Neural cell (in vitro differentiated cells): ENCODE measurements at regions not wholly inside any gene's neighbourhood (a gene's known extent, or its start where the extent isn't known, plus 50 kb on each side); places are given as distances from the start of the nearest gene placed in this dataset.

Source experiments
- H2AFZ ChIP-seq: fragments of 200-600, 300-800 bp; sonication (generic), shearing (Covaris generic); 2 replicates; pipeline ENCODE4 v1.6.0; 2014; ENCODE audit warnings: low read depth, mild to moderate bottlenecking, antibody characterized with exemption, low read length, moderate library complexity
- H3F3A ChIP-seq: fragments of 200-600 bp; shearing (Covaris generic); 2 replicates; pipeline ENCODE4 v1.6.1; 2016; ENCODE audit warnings: mild to moderate bottlenecking, moderate library complexity, mixed read lengths, antibody characterized with exemption, low read length; ENCODE audit not compliant: insufficient read depth, poor library complexity, severe bottlenecking
- H3K27ac ChIP-seq: fragments of 200-600, 300-800 bp; sonication (generic), shearing (Covaris generic); 2 replicates; pipeline ENCODE4 v1.5.1; 2014; ENCODE audit warnings: mild to moderate bottlenecking, low read length, moderate library complexity
- H3K27me3 ChIP-seq: fragments of 300-800, 200-600 bp; sonication (generic), shearing (Covaris generic); 2 replicates; pipeline ENCODE4 v1.6.0; 2014; ENCODE audit warnings: mild to moderate bottlenecking, low read depth, low read length, moderate library complexity; ENCODE audit not compliant: insufficient read depth
- H3K36me3 ChIP-seq: fragments of 300-800, 200-600 bp; sonication (generic), shearing (Covaris generic); 2 replicates; pipeline ENCODE4 v1.5.1; 2014; ENCODE audit warnings: mild to moderate bottlenecking, antibody characterized with exemption, low read length, moderate library complexity; ENCODE audit not compliant: insufficient read depth
- H3K4me2 ChIP-seq: fragments of 300-800, 200-600 bp; sonication (generic), shearing (Covaris generic); 2 replicates; pipeline ENCODE4 v1.6.0; 2014; ENCODE audit warnings: mild to moderate bottlenecking, low read length
- H3K4me3 ChIP-seq: fragments of 300-800, 200-600 bp; sonication (generic), shearing (Covaris generic); 2 replicates; pipeline ENCODE4 v1.5.1; 2014; ENCODE audit warnings: mild to moderate bottlenecking, low read length, moderate library complexity
- H3K79me2 ChIP-seq: fragments of 200-600 bp; shearing (Covaris generic); replicated peaks from 2 replicates; pipeline ENCODE4 v1.6.0; 2014; ENCODE audit warnings: mild to moderate bottlenecking, low read length, moderate library complexity; ENCODE audit not compliant: insufficient read depth
- H3K9ac ChIP-seq: fragments of 300-800, 200-600 bp; sonication (generic), shearing (Covaris generic); 2 replicates; pipeline ENCODE4 v1.6.1; 2016; ENCODE audit warnings: mild to moderate bottlenecking, low read length, mixed read lengths
- H3K9me2 ChIP-seq: fragments of 200-600 bp; shearing (Covaris generic); 2 replicates; pipeline ENCODE4 v1.6.1; 2016; ENCODE audit warnings: mild to moderate bottlenecking, low read length, mixed read lengths; ENCODE audit not compliant: insufficient read depth
- H3K9me3 ChIP-seq: fragments of 200-600, 300-800 bp; sonication (generic), shearing (Covaris generic); 2 replicates; pipeline ENCODE4 v1.6.1; 2016; ENCODE audit warnings: mild to moderate bottlenecking, mixed run types, low read length, moderate library complexity, mixed read lengths
- H4K20me1 ChIP-seq: fragments of 200-600 bp; shearing (Covaris generic); 2 replicates; pipeline ENCODE4 v1.6.1; 2016; ENCODE audit warnings: mild to moderate bottlenecking, mixed run types; ENCODE audit not compliant: insufficient read depth
- EP300 ChIP-seq: fragments of 450-650 bp; conservative IDR thresholded peaks from 2 replicates; pipeline ENCODE4 v1.6.1; 2014; ENCODE audit warnings: antibody characterized with exemption, mild to moderate bottlenecking, moderate library complexity; ENCODE audit not compliant: poor library complexity, severe bottlenecking
- EZH2 ChIP-seq: fragments of 200-600, 300-800 bp; shearing (Covaris generic), sonication (generic); IDR thresholded peaks from 2 replicates; pipeline ENCODE4 v1.6.1; 2014; ENCODE audit warnings: antibody characterized with exemption, low read length, borderline replicate concordance, mild to moderate bottlenecking; ENCODE audit not compliant: insufficient read depth, poor library complexity, severe bottlenecking
- MXI1 ChIP-seq: fragments of 450-650 bp; conservative IDR thresholded peaks from 2 replicates; pipeline ENCODE4 v1.6.1; 2014; ENCODE audit warnings: antibody characterized with exemption, mild to moderate bottlenecking; ENCODE audit not compliant: poor library complexity, severe bottlenecking
- POLR2AphosphoS5 ChIP-seq: IDR thresholded peaks from 2 replicates; pipeline ENCODE4 v1.6.1; 2012
- RAD21 ChIP-seq: fragments of 450-650 bp; conservative IDR thresholded peaks from 2 replicates; pipeline ENCODE4 v1.6.1; 2014; ENCODE audit warnings: antibody characterized with exemption, mild to moderate bottlenecking, moderate library complexity
- SMC3 ChIP-seq: fragments of 450-650 bp; conservative IDR thresholded peaks from 2 replicates; pipeline ENCODE4 v1.6.1; 2014; ENCODE audit warnings: antibody characterized with exemption, mild to moderate bottlenecking, moderate library complexity; ENCODE audit not compliant: poor library complexity
- TAF1 ChIP-seq: IDR thresholded peaks from 2 replicates; pipeline ENCODE4 v1.6.1; 2012; ENCODE audit warnings: low read depth
- TF ChIP-seq, protein P1 (sequence below): IDR thresholded peaks from 2 replicates; pipeline ENCODE4 v1.6.1; 2012; ENCODE audit warnings: borderline replicate concordance
- TF ChIP-seq, protein P2 (sequence below): fragments of 450-650 bp; IDR thresholded peaks from 2 replicates; pipeline ENCODE4 v1.5.1; 2014; ENCODE audit warnings: antibody characterized with exemption, mild to moderate bottlenecking, moderate library complexity; ENCODE audit not compliant: poor library complexity, severe bottlenecking

DNA sequence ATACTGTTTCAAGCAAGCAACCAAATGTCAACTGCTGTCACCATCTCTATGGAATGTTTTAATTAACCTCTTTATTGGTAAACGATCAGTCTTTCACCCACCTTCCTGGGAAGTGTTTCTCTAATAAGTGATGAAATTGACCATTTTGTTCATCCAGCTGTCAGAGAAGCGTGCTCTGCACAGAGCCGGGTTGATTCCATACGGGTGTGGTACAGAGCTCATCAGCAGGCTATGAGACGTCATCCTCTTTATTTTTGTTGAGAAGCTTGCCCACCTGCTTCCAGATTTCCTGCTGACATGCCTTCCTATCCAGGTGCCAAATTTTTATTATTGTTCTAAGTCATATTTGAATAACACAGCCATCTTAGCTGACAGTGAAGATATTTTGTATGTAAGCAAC lies 482.5 kb downstream of the RWDD3 start:
- no peak for TF ChIP-seq EP300
- TF ChIP-seq EZH2: no peak
- no peak for TF ChIP-seq RAD21
- no peak for TF ChIP-seq SMC3
- TF ChIP-seq, protein P1, sequence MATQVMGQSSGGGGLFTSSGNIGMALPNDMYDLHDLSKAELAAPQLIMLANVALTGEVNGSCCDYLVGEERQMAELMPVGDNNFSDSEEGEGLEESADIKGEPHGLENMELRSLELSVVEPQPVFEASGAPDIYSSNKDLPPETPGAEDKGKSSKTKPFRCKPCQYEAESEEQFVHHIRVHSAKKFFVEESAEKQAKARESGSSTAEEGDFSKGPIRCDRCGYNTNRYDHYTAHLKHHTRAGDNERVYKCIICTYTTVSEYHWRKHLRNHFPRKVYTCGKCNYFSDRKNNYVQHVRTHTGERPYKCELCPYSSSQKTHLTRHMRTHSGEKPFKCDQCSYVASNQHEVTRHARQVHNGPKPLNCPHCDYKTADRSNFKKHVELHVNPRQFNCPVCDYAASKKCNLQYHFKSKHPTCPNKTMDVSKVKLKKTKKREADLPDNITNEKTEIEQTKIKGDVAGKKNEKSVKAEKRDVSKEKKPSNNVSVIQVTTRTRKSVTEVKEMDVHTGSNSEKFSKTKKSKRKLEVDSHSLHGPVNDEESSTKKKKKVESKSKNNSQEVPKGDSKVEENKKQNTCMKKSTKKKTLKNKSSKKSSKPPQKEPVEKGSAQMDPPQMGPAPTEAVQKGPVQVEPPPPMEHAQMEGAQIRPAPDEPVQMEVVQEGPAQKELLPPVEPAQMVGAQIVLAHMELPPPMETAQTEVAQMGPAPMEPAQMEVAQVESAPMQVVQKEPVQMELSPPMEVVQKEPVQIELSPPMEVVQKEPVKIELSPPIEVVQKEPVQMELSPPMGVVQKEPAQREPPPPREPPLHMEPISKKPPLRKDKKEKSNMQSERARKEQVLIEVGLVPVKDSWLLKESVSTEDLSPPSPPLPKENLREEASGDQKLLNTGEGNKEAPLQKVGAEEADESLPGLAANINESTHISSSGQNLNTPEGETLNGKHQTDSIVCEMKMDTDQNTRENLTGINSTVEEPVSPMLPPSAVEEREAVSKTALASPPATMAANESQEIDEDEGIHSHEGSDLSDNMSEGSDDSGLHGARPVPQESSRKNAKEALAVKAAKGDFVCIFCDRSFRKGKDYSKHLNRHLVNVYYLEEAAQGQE: no peak
- TF ChIP-seq TAF1: no peak
- no peak for TF ChIP-seq POLR2AphosphoS5
- TF ChIP-seq MXI1: no peak
- TF ChIP-seq, protein P2, sequence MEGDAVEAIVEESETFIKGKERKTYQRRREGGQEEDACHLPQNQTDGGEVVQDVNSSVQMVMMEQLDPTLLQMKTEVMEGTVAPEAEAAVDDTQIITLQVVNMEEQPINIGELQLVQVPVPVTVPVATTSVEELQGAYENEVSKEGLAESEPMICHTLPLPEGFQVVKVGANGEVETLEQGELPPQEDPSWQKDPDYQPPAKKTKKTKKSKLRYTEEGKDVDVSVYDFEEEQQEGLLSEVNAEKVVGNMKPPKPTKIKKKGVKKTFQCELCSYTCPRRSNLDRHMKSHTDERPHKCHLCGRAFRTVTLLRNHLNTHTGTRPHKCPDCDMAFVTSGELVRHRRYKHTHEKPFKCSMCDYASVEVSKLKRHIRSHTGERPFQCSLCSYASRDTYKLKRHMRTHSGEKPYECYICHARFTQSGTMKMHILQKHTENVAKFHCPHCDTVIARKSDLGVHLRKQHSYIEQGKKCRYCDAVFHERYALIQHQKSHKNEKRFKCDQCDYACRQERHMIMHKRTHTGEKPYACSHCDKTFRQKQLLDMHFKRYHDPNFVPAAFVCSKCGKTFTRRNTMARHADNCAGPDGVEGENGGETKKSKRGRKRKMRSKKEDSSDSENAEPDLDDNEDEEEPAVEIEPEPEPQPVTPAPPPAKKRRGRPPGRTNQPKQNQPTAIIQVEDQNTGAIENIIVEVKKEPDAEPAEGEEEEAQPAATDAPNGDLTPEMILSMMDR: no peak
- Histone ChIP-seq H3K9ac (no peak overlapping the region), H3K9me2 (no peaks in the 10 kb centered on the region)

DNA sequence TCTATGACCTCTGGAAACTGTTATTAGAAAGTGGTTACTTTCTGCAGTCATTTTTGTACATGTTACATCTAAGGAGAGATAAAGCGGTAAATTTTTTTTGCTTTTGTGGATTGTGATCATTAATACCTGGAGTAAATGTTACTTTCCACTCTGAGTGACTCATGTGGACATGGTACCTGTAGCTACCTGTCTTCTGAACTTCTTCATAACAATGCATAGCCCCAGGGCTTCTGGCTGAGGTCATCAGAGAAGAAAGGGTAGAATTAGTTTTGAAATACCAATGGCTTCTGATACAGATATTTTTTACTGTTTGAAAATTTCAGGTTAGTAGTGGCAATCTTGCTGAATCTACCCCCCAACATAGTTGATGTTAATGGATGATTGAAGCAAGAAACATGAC lies 489.3 kb downstream of the RWDD3 start:
- Histone ChIP-seq H3K9ac (no peak overlapping the region), H2AFZ (no peak overlapping the region), H3K9me2 (no peaks in the 10 kb centered on the region), H4K20me1 (no peaks in the 10 kb centered on the region), H3K36me3 (no peaks in the 10 kb centered on the region), H3K4me2 (no peak overlapping the region), H3F3A (no peaks in the 10 kb centered on the region), H3K79me2 (no peaks in the 10 kb centered on the region), H3K9me3 (no peaks in the 10 kb centered on the region), H3K27ac (no peak overlapping the region), H3K4me3 (no peak overlapping the region), H3K27me3 (no peaks in the 10 kb centered on the region)
- TF ChIP-seq TAF1 (no peak), RAD21 (no peak), MXI1 (no peak), POLR2AphosphoS5 (no peak), EZH2 (no peak), SMC3 (no peak), EP300 (no peak)
- TF ChIP-seq, protein P2: no peak
- TF ChIP-seq, protein P1: no peak

More for the DNA sequence above, 482.5 kb downstream of the RWDD3 start:
- H3K79me2 ChIP-seq: no peaks in the 10 kb centered on the region
- no peak overlapping the region for H3K4me2 ChIP-seq
- no peaks in the 10 kb centered on the region for H3K9me3 ChIP-seq
- H3K27me3 ChIP-seq: no peaks in the 10 kb centered on the region
- no peaks in the 10 kb centered on the region for H4K20me1 ChIP-seq
- no peaks in the 10 kb centered on the region for H3K36me3 ChIP-seq
- H3F3A ChIP-seq: no peaks in the 10 kb centered on the region
- no peak overlapping the region for H3K4me3 ChIP-seq
- no peak overlapping the region for H2AFZ ChIP-seq
- H3K27ac ChIP-seq: no peak overlapping the region
